Mesodermal cell (in vitro differentiated cells): ENCODE measurements at regions not wholly inside any gene's neighbourhood (a gene's known extent, or its start where the extent isn't known, plus 50 kb on each side); places are given as distances from the start of the nearest gene placed in this dataset.

ENCODE experiments used
- H3K27ac ChIP-seq: 2 replicates; pipeline ENCODE4 v1.7.0; 2013; ENCODE audit warnings: mild to moderate bottlenecking, low read depth, low read length, moderate library complexity; ENCODE audit not compliant: severe bottlenecking
- H3K36me3 ChIP-seq: 2 replicates; pipeline ENCODE4 v1.7.1; 2013; ENCODE audit warnings: mild to moderate bottlenecking, low read length, moderate library complexity; ENCODE audit not compliant: control insufficient read depth, insufficient read depth
- H3K4me1 ChIP-seq: one replicate; pipeline ENCODE4 v1.7.1; 2013; ENCODE audit warnings: mild to moderate bottlenecking, low read length; ENCODE audit not compliant: insufficient read depth, control insufficient read depth, poor library complexity, severe bottlenecking
- H3K4me3 ChIP-seq: 2 replicates; pipeline ENCODE4 v1.7.0; 2013; ENCODE audit warnings: low read length, control low read depth, mild to moderate bottlenecking; ENCODE audit not compliant: insufficient read depth, poor library complexity, severe bottlenecking; ENCODE audit errors: extremely low read depth
- H3K9me3 ChIP-seq: 2 replicates; pipeline ENCODE4 v1.7.1; 2013; ENCODE audit warnings: mild to moderate bottlenecking, low read length, moderate library complexity; ENCODE audit not compliant: control insufficient read depth
- WGBS, 2 experiments: methylation state at CpG; one replicate each; pipeline ENCODE4 v1.1.5; 2013; ENCODE audit warnings: missing lambda C conversion rate in 2 of 2; ENCODE audit not compliant: insufficient coverage in 2 of 2; 5-methylcytosine and 5-hydroxymethylcytosine counted together

- Histone ChIP-seq H3K9me3 (no peaks in the 10 kb centered on the region), H3K4me1 (no peaks in the 10 kb centered on the region), H3K27ac (no peak overlapping the region), H3K4me3 (no peak overlapping the region), H3K36me3 (no peaks in the 10 kb centered on the region)
- 92 to 100% methylated on average over 1 of the region's 2 CpGs for WGBS, 2 experiments
These were observed 220.8 kb upstream of the SLC24A2 start for GRCh38 chr9:20009606-20010005.

GRCh38 chr9:20002011-20002410, 213.2 kb upstream of the SLC24A2 start:
- Histone ChIP-seq H3K27ac (no peak overlapping the region), H3K36me3 (no peaks in the 10 kb centered on the region), H3K4me3 (no peak overlapping the region), H3K4me1 (peaks cover 7% of the 10 kb centered on the region), H3K9me3 (no peaks in the 10 kb centered on the region)
- no CpG with 5 or more reads among the region's 2 CpGs for WGBS, 2 experiments

DNA sequence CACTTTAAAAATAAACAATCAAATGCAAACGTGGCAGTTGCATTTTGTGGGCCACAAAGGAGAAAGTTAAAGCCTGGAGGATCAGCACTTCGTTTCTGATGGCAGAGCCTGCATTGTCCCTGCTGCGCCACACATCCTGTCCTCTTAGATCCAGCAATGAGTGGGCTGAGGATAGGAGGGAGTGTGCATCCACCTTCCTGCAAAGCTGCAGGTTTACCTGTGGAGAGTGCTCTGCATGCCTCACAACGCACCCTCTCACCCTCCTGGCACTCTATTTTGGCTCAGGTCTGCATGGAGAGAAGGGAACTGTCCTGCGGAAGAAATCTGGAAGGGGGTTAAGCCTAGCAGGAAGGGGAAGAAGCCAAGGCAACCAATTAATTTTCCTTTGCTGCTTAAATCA, 212.2 kb upstream of the SLC24A2 start:
- H3K4me3 ChIP-seq = no peak overlapping the region
- H3K9me3 ChIP-seq = no peaks in the 10 kb centered on the region
- H3K4me1 ChIP-seq = peaks cover 7% of the 10 kb centered on the region
- H3K36me3 ChIP-seq = no peaks in the 10 kb centered on the region
- WGBS, 2 experiments = 59 to 68% methylated on average over 2 to 4 of the region's 5 CpGs
- no peak overlapping the region for H3K27ac ChIP-seq

DNA sequence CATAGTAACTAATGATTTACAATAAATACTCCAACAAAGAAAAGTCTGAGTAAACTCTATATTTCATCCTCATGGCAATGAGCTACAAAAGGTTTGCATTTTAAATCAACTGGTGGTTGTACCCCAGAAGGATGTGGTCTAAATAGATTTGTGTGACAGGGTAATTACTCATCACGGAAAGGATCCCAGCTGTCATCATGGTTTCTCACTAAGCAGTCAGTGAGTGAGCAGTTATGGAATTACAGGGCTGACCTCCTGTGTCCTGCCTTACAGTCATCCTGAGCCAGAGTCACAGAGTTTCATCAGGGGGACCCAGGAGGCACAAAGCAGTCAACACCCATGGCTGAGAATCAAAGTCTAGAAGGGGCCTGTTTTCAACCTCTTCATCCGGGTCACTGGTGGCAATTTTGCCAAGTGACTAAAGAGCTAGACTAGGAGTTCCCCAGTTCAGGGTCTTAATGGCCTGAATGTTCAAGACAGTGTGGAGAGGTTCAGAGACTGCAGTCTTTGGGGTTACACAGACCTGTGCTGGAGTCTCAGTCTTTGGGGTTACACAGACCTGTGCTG, 210.7 kb upstream of the SLC24A2 start:
- Histone ChIP-seq H3K4me1 (peaks cover 7% of the 10 kb centered on the region), H3K27ac (no peak overlapping the region), H3K4me3 (no peak overlapping the region), H3K36me3 (no peaks in the 10 kb centered on the region), H3K9me3 (no peaks in the 10 kb centered on the region)
- WGBS, 2 experiments = 75 to 89% methylated on average over 1 to 2 of the region's 2 CpGs

- Histone ChIP-seq H3K4me3 (no peak overlapping the region), H3K4me1 (peaks cover 7% of the 10 kb centered on the region), H3K36me3 (no peaks in the 10 kb centered on the region), H3K27ac (no peak overlapping the region), H3K9me3 (no peaks in the 10 kb centered on the region)
- no CpG with 5 or more reads among the region's 3 CpGs for WGBS, 2 experiments
These were observed 210.1 kb upstream of the SLC24A2 start for GRCh38 chr9:19998823-19999455.

GRCh38 chr9:19998153-19998552, 209.3 kb upstream of the SLC24A2 start:
- Histone ChIP-seq H3K4me1 (peaks cover 7% of the 10 kb centered on the region), H3K27ac (no peak overlapping the region), H3K36me3 (no peaks in the 10 kb centered on the region), H3K9me3 (no peaks in the 10 kb centered on the region), H3K4me3 (no peak overlapping the region)
- 94% methylated on average over 2 of the region's 2 CpGs for WGBS, 2 experiments

- no peak overlapping the region for H3K27ac ChIP-seq
- H3K9me3 ChIP-seq = no peaks in the 10 kb centered on the region
- no peaks in the 10 kb centered on the region for H3K36me3 ChIP-seq
- peaks cover 7% of the 10 kb centered on the region for H3K4me1 ChIP-seq
- no peak overlapping the region for H3K4me3 ChIP-seq
These were observed 206.8 kb upstream of the SLC24A2 start for GRCh38 chr9:19995619-19996018.

GRCh38 chr9:19994296-19994695, 205.5 kb upstream of the SLC24A2 start:
- Histone ChIP-seq H3K9me3 (no peaks in the 10 kb centered on the region), H3K4me3 (no peak overlapping the region), H3K4me1 (no peaks in the 10 kb centered on the region), H3K36me3 (no peaks in the 10 kb centered on the region), H3K27ac (no peak overlapping the region)
- WGBS, 2 experiments = 100% methylated on average over 2 of the region's 2 CpGs

GRCh38 chr9:19992556-19992955, 203.7 kb upstream of the SLC24A2 start:
- H3K36me3 ChIP-seq = no peaks in the 10 kb centered on the region
- no peak overlapping the region for H3K4me3 ChIP-seq
- H3K9me3 ChIP-seq = no peaks in the 10 kb centered on the region
- 80 to 82% methylated on average over 2 of the region's 2 CpGs for WGBS, 2 experiments
- no peak overlapping the region for H3K27ac ChIP-seq
- H3K4me1 ChIP-seq = no peaks in the 10 kb centered on the region

- no CpG with 5 or more reads among the region's 1 CpG for WGBS, 2 experiments
- H3K9me3 ChIP-seq = no peaks in the 10 kb centered on the region
- H3K4me3 ChIP-seq = no peak overlapping the region
- no peaks in the 10 kb centered on the region for H3K4me1 ChIP-seq
- no peak overlapping the region for H3K27ac ChIP-seq
- H3K36me3 ChIP-seq = no peaks in the 10 kb centered on the region
These were observed 200.4 kb upstream of the SLC24A2 start for GRCh38 chr9:19989213-19989612.

DNA sequence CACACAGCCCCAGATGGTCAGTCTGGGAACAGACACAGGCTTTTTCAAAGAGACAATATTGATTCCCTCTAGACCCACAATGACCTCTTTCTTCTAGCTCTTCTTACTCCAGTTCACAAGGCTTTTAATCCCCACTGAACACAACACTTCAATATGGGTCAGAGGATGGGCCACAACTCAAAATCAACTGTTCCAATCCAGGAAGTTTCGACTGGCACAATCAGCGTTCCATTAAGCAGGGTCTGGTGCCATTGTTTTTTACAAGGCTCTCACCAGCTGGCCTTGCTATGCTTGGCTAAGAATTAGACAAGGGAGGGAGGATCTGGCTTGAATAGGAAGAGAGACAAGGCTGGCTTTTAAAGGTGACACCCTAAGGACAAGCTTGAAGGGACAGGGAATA, 199.4 kb upstream of the SLC24A2 start:
- 79 to 94% methylated on average over 2 of the region's 2 CpGs for WGBS, 2 experiments
- H3K9me3 ChIP-seq = no peaks in the 10 kb centered on the region
- no peak overlapping the region for H3K4me3 ChIP-seq
- H3K27ac ChIP-seq = no peak overlapping the region
- no peaks in the 10 kb centered on the region for H3K4me1 ChIP-seq
- H3K36me3 ChIP-seq = no peaks in the 10 kb centered on the region
